HUES64 (cell line): ENCODE measurements at regions not wholly inside any gene's neighbourhood (a gene's known extent, or its start where the extent isn't known, plus 50 kb on each side); places are given as distances from the start of the nearest gene placed in this dataset.

Experiments
- H3K27ac ChIP-seq: 2 replicates; pipeline ENCODE4 v1.7.0; 2013; ENCODE audit warnings: low read depth, low read length, inconsistent platforms
- H3K27me3 ChIP-seq: 2 replicates; pipeline ENCODE4 v1.6.1; 2013; ENCODE audit warnings: mild to moderate bottlenecking, low read length; ENCODE audit not compliant: insufficient read depth
- H3K36me3 ChIP-seq: 2 replicates; pipeline ENCODE4 v1.6.1; 2013; ENCODE audit warnings: mild to moderate bottlenecking, low read length; ENCODE audit not compliant: insufficient read depth
- H3K4me1 ChIP-seq: 2 replicates; pipeline ENCODE4 v1.6.1; 2013; ENCODE audit warnings: mild to moderate bottlenecking, low read length, moderate library complexity; ENCODE audit not compliant: insufficient read depth
- H3K4me3 ChIP-seq: 2 replicates; pipeline ENCODE4 v1.5.1; 2013; ENCODE audit warnings: mild to moderate bottlenecking, low read length, moderate library complexity
- H3K9ac ChIP-seq: 2 replicates; pipeline ENCODE4 v1.6.1; 2013; ENCODE audit warnings: mild to moderate bottlenecking, low read depth, low read length
- H3K9me3 ChIP-seq: 2 replicates; pipeline ENCODE4 v1.6.1; 2013; ENCODE audit warnings: low read depth, low read length; ENCODE audit not compliant: insufficient read depth
- WGBS: fragments of 150-250, 120-280 bp; methylation state at CpG from one replicate; pipeline ENCODE4 v1.1.7; 2013; ENCODE audit warnings: missing lambda C conversion rate; 5-methylcytosine and 5-hydroxymethylcytosine counted together

DNA sequence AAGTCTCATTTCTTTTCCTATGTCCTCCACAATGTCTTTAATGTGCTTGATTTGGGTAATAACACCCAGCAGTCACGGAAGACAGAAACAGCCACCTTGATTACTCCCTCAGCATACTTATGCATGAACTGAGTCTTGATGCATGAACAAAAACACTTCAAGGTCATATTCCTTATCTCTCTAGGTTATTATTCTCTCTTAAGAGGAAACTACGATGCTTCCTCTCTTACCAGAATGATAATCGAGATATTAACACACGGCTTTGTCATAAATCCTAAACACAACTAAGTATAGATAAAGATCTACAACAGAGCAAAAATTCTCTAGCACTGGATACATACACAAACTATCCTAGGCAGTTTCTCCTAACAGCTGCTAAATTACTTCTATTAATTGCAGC, 583.5 kb upstream of the ATP2B1 start:
- no peak overlapping the region for H3K9ac ChIP-seq
- H3K9me3 ChIP-seq = peaks cover 15% of the 10 kb centered on the region
- 96% methylated on average over 4 of the region's 4 CpGs for WGBS
- peaks cover 3% of the 10 kb centered on the region; the same call in 1 of the 2 replicates for H3K4me1 ChIP-seq
- H3K27ac ChIP-seq = no peak overlapping the region
- no peaks in the 10 kb centered on the region for H3K36me3 ChIP-seq
- H3K27me3 ChIP-seq = no peaks in the 10 kb centered on the region
- H3K4me3 ChIP-seq = no peak overlapping the region

DNA sequence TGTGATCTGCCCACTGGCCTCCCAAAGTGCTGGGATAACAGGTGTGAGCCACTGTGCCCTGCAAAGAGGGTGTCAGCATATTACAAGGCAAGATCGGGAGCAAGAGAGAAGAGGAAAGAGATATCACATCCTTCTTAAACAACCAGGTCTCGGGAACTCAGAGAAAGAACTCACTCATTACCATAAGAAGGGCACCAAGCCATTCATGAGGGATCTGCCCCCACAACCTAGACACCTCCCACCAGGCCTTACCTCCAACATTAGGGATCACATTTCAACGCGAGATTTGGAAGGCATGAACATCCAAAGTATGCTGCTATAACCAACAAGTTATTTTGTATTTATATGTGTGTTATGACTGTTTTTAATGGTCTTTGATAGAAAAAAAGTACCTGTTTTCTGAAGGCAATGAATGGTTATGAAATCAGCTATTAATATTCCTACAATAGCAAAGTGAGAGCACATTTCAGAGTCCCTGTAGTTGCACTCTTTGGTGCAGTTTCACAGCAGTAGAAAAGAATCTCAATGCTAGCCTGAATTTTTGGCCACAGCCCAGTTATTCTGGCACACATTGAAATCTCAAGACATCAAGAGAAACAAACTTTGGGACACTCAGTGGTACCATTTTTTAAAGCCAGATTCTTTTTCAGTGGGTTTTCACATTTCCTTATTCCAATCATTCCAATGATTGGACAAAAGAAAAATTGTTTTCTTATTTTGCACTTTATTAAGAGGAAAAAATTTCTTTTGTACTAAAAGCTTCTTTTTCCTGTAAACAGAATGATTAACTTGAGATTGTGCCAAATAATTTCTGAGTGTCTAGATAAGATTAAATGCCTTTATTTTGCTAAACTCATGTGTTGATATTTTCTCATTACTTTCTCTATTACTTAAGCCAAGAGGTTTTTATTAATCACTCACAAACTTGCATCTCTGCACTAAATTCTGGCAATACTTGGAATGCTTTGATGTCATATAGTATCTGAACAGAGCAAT, 582.6 kb upstream of the ATP2B1 start:
- WGBS = 53% methylated on average over 2 of the region's 4 CpGs
- no peaks in the 10 kb centered on the region for H3K27me3 ChIP-seq
- H3K4me3 ChIP-seq = no peak overlapping the region
- H3K9me3 ChIP-seq = peaks cover 16% of the 10 kb centered on the region
- H3K27ac ChIP-seq = no peak overlapping the region; the same call in 1 of the 2 replicates
- H3K4me1 ChIP-seq = peaks cover 3% of the 10 kb centered on the region; the same call in 1 of the 2 replicates
- H3K9ac ChIP-seq = no peak overlapping the region
- no peaks in the 10 kb centered on the region for H3K36me3 ChIP-seq

DNA sequence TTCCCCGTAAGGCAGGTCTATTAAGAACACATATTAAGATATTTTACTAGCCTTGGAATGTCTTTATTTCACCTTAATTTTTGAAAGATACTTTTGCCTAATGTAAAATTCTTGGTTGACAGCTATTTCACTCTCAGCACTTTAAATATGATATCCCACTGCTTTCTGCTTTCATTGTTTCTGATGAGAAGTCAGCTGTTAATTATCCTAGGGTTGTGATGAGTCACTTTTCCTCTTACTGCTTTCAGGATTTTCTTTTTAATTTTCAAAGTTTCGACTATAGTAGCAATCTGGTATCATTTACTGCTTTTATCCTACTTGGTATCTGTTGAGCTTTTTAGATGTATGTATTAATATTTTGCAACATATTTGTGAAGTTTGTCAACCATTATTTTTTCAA, 578.9 kb upstream of the ATP2B1 start:
- Histone ChIP-seq H3K36me3 (no peaks in the 10 kb centered on the region), H3K4me3 (no peak overlapping the region), H3K4me1 (peaks cover 3% of the 10 kb centered on the region; the same call in 1 of the 2 replicates), H3K27me3 (no peaks in the 10 kb centered on the region), H3K27ac (no peak overlapping the region), H3K9ac (no peak overlapping the region), H3K9me3 (peaks cover 20% of the 10 kb centered on the region)
- no CpG with 5 or more reads among the region's 2 CpGs for WGBS

DNA sequence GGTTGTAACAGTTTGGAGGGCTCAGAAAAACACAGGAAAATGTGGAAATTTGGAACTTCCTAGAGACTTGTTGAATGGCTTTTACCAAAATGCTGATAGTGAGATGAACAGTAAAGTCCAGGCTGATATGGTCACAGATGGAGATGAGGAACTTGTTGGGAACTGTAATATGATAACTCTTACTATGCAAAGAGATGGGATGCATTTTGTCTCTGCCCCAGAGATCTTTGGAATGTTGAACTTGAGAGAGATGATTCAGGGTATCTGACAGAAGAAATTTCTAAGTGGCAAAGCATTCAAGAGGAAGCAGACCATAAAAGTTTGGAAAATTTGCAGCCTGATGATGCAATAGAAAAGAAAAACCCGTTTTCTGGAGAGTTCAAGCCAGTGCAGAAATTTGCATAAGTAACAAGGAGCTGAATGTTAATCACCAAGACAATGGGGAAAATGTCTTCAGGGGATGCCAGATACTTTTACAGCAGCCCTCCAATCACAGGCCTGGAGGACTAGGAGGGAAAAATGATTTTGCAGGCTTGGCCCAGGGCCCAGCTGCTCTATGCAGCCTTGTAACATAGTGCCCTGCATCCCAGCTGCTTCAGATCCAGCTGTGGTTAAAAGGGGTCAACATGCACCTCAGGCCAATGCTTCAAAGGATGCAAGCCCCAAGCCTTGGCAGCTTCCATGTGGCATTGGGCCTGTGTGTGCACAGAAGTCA, 572.7 kb upstream of the ATP2B1 start:
- H3K9me3 ChIP-seq = peaks cover 25% of the 10 kb centered on the region
- H3K4me1 ChIP-seq = no peaks in the 10 kb centered on the region
- no peaks in the 10 kb centered on the region for H3K36me3 ChIP-seq
- no peak overlapping the region for H3K4me3 ChIP-seq
- no peaks in the 10 kb centered on the region for H3K27me3 ChIP-seq
- no peak overlapping the region for H3K9ac ChIP-seq
- 81% methylated on average over 1 of the region's 1 CpG for WGBS
- H3K27ac ChIP-seq = no peak overlapping the region

DNA sequence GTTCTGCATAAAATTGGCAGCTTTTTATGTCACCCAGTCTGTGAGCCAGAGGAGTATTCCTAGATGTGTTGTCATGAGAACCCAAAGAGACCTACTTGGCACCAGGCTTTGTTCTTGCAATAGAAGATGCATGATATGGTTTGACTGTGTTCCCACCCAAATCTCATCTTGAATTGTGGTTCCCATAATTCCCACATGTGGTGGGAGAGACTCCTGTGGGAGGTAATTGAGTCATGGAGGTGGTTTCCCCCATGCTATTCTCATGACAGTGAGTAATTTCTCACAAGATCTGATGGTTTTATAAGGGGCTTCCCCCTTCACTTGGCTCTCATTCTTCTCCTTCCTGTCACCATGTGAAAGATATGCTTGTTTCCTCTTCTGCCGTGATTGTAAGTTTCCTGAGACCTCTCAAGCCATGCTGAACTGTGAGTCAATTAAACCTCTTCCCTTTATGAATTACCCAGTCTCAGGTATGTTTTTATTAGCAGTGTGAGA, 572.0 kb upstream of the ATP2B1 start:
- H3K9ac ChIP-seq = no peak overlapping the region
- no peak overlapping the region for H3K4me3 ChIP-seq
- WGBS = 95% methylated on average over 1 of the region's 1 CpG
- no peaks in the 10 kb centered on the region for H3K27me3 ChIP-seq
- H3K27ac ChIP-seq = no peak overlapping the region
- peaks cover 21% of the 10 kb centered on the region for H3K9me3 ChIP-seq
- H3K36me3 ChIP-seq = no peaks in the 10 kb centered on the region
- H3K4me1 ChIP-seq = no peaks in the 10 kb centered on the region

DNA sequence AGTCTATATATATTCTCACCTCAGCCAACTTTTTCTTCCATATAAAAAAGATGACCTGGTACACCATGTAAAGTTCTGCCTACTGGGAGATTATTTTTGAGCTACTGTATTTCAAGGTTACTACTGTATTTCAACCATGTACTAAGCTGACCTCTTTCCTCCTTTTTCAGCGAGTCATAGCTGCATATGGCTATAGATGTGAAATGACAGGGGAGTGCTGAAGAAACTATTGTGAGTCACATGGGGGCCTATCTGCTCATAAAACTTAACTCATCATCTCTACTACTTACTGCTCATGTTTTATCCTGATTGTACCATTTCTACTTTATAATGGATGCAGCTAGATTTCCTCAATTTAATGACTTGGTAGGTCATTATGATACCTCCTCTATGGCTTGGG, 571.4 kb upstream of the ATP2B1 start:
- Histone ChIP-seq H3K9me3 (peaks cover 21% of the 10 kb centered on the region), H3K36me3 (no peaks in the 10 kb centered on the region), H3K4me3 (no peak overlapping the region), H3K27ac (no peak overlapping the region), H3K4me1 (no peaks in the 10 kb centered on the region), H3K9ac (no peak overlapping the region), H3K27me3 (no peaks in the 10 kb centered on the region)
- WGBS = no CpG with 5 or more reads among the region's 1 CpG

DNA sequence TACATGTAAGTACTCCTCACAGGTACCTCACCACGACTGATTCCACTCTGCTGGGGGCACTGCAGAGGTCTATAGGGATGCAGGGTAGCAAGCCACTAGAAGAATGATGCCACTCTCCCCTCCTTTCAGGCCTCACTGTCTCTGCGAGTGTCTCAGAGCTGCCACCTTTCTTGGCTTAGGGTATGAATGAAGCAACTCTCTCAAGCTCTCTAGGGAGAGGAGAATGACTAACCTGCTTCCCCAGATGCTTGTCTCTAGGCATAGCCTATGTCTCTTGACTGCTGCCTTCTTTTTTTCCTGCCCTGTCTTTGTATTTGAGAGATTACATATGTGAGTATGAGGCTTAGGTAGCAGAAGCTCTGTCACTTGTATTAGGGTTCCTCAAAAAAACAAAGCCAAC, 566.5 kb upstream of the ATP2B1 start:
- H3K36me3 ChIP-seq = no peaks in the 10 kb centered on the region
- H3K4me1 ChIP-seq = peaks cover 3% of the 10 kb centered on the region; the same call in 1 of the 2 replicates
- 0 out of 2 replicates have a peak, but pooled peaks cover 3% of the 10 kb centered on the region for H3K9me3 ChIP-seq
- WGBS = 79% methylated on average over 2 of the region's 2 CpGs
- no peaks in the 10 kb centered on the region for H3K27me3 ChIP-seq
- H3K9ac ChIP-seq = no peak overlapping the region
- no peak overlapping the region for H3K27ac ChIP-seq
- no peak overlapping the region for H3K4me3 ChIP-seq

DNA sequence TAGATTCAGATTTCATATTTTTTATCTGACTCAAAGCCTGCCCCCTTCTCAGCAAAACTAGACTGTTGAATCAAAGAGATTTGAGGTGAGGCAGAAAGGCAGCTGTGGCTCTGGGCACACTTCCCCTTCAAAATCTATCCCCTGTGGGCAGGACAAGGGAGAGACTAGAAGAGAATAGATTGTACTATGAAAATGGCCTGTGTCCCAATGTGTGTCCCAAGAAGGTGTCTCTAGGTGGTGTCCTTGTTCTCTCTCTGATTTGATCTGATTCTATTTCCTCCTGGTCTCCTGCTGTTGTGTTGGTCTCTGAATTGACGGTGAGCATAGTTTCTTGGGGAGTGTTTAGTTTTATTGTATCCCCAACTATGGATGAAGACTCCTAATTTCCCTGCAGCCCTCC, 565.8 kb upstream of the ATP2B1 start:
- H3K36me3 ChIP-seq = no peaks in the 10 kb centered on the region
- no peaks in the 10 kb centered on the region for H3K27me3 ChIP-seq
- H3K9ac ChIP-seq = no peak overlapping the region
- WGBS = 60% methylated on average over 1 of the region's 1 CpG
- H3K4me3 ChIP-seq = no peak overlapping the region
- 0 out of 2 replicates have a peak, but pooled peaks cover under 1% of the 10 kb centered on the region for H3K9me3 ChIP-seq
- no peak overlapping the region for H3K27ac ChIP-seq
- peaks cover 3% of the 10 kb centered on the region; the same call in 1 of the 2 replicates for H3K4me1 ChIP-seq

DNA sequence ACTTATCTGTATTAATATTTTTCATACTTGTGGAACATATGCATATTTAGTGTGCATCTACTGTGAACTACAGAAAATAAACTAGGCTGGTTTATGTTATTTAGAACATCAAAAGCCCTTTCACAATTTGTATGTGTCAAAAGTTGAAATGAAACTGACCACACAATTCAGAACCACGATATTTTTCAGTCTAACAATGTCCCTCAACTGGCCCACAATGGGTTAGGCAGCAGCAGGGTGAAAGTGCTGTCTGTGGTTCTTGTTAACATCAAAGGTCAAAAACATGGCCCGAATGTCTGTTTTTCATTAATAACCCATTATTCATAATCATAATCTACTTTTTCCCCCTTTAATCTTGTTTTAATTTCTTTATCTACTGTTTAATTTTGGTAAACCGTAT, 559.9 kb upstream of the ATP2B1 start:
- Histone ChIP-seq H3K36me3 (no peaks in the 10 kb centered on the region), H3K4me3 (no peak overlapping the region), H3K27ac (no peak overlapping the region), H3K9ac (no peak overlapping the region), H3K4me1 (peaks cover 3% of the 10 kb centered on the region; the same call in 1 of the 2 replicates), H3K27me3 (no peaks in the 10 kb centered on the region), H3K9me3 (no peaks in the 10 kb centered on the region)
- WGBS = 100% methylated on average over 3 of the region's 3 CpGs

DNA sequence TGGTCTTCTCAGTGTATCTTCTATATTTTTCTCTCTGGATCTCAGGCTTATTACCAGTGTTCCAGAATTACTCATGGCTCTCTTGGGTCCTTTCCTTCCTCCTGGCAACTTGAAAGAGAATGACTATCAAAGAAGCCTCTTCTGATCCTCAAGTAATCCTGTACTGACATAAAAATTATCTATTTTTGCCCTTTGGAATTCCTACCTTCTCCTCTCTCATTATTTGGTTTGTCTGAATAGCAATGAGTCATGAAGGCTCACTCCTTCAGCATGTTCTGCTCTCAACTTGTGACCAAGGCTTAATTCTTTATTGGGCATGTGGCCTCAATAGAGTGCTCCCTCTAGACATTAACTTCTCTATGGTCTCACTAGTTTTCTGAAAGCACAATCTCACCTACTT, 553.6 kb upstream of the ATP2B1 start:
- Histone ChIP-seq H3K4me3 (no peak overlapping the region), H3K9ac (no peak overlapping the region), H3K36me3 (no peaks in the 10 kb centered on the region)

DNA sequence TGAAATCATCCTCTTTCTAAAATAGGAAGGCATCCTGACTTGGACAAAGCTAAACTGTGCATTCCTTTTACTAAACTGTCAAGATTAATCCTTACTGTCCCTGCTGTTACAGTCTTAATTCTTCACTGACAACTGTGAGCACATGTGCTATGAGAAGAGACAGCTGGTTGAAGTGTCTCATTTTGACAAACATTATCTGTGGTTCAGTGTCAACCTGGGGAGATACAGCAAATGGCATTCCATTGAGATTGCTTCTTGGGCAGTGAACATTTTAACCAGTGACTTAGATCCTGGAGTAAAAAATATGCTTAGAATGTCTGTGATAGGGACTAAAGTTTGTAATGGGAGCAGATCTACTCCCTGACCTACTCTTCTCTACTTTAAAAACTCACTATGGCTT, 552.6 kb upstream of the ATP2B1 start:
- H3K4me1 ChIP-seq = no peaks in the 10 kb centered on the region
- no peak overlapping the region for H3K27ac ChIP-seq
- no peaks in the 10 kb centered on the region for H3K27me3 ChIP-seq
- H3K4me3 ChIP-seq = no peak overlapping the region
- no peaks in the 10 kb centered on the region for H3K36me3 ChIP-seq
- no peaks in the 10 kb centered on the region for H3K9me3 ChIP-seq
- no peak overlapping the region for H3K9ac ChIP-seq

More for the DNA sequence above, 553.6 kb upstream of the ATP2B1 start:
- no peak overlapping the region for H3K27ac ChIP-seq
- H3K9me3 ChIP-seq = no peaks in the 10 kb centered on the region
- no peaks in the 10 kb centered on the region for H3K27me3 ChIP-seq
- no peaks in the 10 kb centered on the region for H3K4me1 ChIP-seq
